Activated T-cell treated with anti-CD3 and anti-CD28 coated beads, Interleukin-2, amount 50 U/mL, for 24 hours (primary cell): ENCODE measurements at regions not wholly inside any gene's neighbourhood (a gene's known extent, or its start where the extent isn't known, plus 50 kb on each side); places are given as distances from the start of the nearest gene placed in this dataset.
"Not testable (repeated sequence)": the region's sequence is repeated elsewhere in the genome, so short reads cannot be mapped to it uniquely, and the experiment has no call there.

Source experiments
- DNase-seq: peaks from one replicate; pipeline ENCODE4 v3.0.0-alpha.2; 2020
- H3K27ac Mint-ChIP-seq: 2 replicates; pipeline ENCODE4 v1.8.0; 2020; ENCODE audit warnings: mild to moderate bottlenecking, mixed read lengths
- H3K27me3 Mint-ChIP-seq: 2 replicates; pipeline ENCODE4 v1.8.0; 2020; ENCODE audit warnings: mixed read lengths
- H3K36me3 Mint-ChIP-seq: 2 replicates; pipeline ENCODE4 v1.8.0; 2020; ENCODE audit warnings: low read depth, mixed read lengths
- H3K4me1 Mint-ChIP-seq: 2 replicates; pipeline ENCODE4 v1.8.0; 2020; ENCODE audit warnings: low read depth, mixed read lengths
- H3K4me3 Mint-ChIP-seq: 2 replicates; pipeline ENCODE4 v1.8.0; 2020; ENCODE audit warnings: mild to moderate bottlenecking, moderate library complexity, mixed read lengths
- H3K9me3 Mint-ChIP-seq: 2 replicates; pipeline ENCODE4 v1.8.0; 2020; ENCODE audit warnings: mixed read lengths

GRCh38 chrX:45800746-45801453 is 600.2 kb upstream of the DIPK2B start:
- not testable (repeated sequence) for DNase-seq, H3K9me3 Mint-ChIP-seq
- Mint-ChIP-seq H3K4me1 (peaks cover 85% of the 10 kb centered on the region), H3K4me3 (peak overlapping the region; percentile 66), H3K27me3 (peaks cover 34% of the 10 kb centered on the region), H3K36me3 (peaks cover 73% of the 10 kb centered on the region), H3K27ac (peak overlapping the region; percentile 87)

GRCh38 chrX:45799576-45799975 is 598.9 kb upstream of the DIPK2B start:
- Mint-ChIP-seq H3K27ac (peak overlapping the region; percentile 76), H3K4me1 (peaks cover 88% of the 10 kb centered on the region), H3K9me3 (no peaks in the 10 kb centered on the region), H3K36me3 (peaks cover 75% of the 10 kb centered on the region), H3K27me3 (peaks cover 40% of the 10 kb centered on the region), H3K4me3 (peak overlapping the region; percentile 3)
- no peak for DNase-seq

DNA sequence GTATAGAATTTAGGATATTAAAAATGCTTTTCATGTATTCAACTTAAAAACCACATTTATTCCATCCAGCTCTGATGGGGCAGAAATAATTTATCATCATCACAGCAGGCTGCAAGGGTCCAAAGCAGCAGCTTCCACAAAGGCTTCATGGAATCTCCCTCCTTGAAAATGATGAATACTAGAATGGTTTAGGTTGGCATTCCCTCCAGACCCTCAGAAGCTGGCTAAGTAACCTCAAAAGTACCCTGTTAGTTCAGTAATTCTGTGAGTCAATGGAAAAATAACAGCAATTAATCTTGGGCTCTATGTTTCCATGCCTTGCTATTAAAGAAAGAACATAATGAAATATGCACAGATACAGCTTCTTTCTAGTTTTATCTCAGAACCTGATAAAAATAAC is 594.9 kb upstream of the DIPK2B start:
- Mint-ChIP-seq H3K27ac (no peak overlapping the region), H3K27me3 (peaks cover 58% of the 10 kb centered on the region), H3K4me3 (no peak overlapping the region), H3K9me3 (no peaks in the 10 kb centered on the region), H3K36me3 (peaks cover 84% of the 10 kb centered on the region), H3K4me1 (peaks cover 79% of the 10 kb centered on the region)
- no peak for DNase-seq

DNA sequence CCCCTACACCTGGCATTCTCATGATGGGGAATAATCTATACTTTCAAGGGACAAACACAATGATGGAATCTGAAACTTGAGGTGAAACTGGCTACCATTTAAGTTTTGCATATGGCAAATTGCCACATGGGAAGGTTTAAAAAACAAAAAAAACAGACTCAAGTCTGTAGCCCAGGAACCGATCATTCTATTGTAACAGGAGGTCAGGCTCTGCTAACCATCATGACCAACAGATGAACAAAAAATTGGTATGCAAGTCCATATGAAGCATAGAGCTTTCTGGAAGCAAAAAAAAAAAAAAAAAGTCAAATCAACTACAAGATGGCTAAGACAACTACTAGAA is 594.3 kb upstream of the DIPK2B start:
- H3K4me3 Mint-ChIP-seq: no peak overlapping the region
- H3K9me3 Mint-ChIP-seq: no peaks in the 10 kb centered on the region
- H3K4me1 Mint-ChIP-seq: peaks cover 82% of the 10 kb centered on the region
- H3K27me3 Mint-ChIP-seq: peaks cover 62% of the 10 kb centered on the region
- H3K27ac Mint-ChIP-seq: peak overlapping the region; percentile 81
- H3K36me3 Mint-ChIP-seq: peaks cover 88% of the 10 kb centered on the region
- DNase-seq: no peak

- Mint-ChIP-seq H3K4me3 (no peak overlapping the region), H3K9me3 (no peaks in the 10 kb centered on the region), H3K4me1 (peaks cover 81% of the 10 kb centered on the region), H3K27ac (peak overlapping the region; percentile 81), H3K27me3 (peaks cover 62% of the 10 kb centered on the region), H3K36me3 (peaks cover 88% of the 10 kb centered on the region)
- DNase-seq: no peak
Observed at GRCh38 chrX:45794323-45794994, 593.8 kb upstream of the DIPK2B start.

DNA sequence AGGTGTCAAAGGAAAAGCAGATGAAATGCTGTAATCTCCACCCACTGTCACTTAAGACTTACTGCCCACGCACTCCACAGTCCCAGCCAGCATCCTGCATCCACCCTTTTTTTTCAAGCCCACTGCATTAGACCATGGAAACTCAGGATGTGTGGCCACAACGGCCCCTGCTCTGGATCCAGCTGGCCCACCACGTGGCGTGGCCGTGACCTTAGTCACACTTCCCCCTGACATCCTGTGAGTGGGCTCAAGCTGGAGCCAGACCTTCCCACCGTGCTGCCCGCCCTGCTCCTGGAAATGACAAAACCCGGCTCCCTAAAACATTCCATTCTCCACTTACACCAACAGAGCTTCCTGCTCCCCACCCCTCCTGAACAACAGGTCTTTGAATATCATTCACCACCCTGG is 588.3 kb upstream of the DIPK2B start:
- Mint-ChIP-seq H3K9me3 (no peaks in the 10 kb centered on the region), H3K4me1 (peaks cover 69% of the 10 kb centered on the region), H3K4me3 (peak overlapping the region; percentile 23), H3K27ac (peak overlapping the region; percentile 76), H3K27me3 (peaks cover 52% of the 10 kb centered on the region), H3K36me3 (peaks cover 81% of the 10 kb centered on the region)
- no peak for DNase-seq

- Mint-ChIP-seq H3K9me3 (no peaks in the 10 kb centered on the region), H3K4me1 (peaks cover 65% of the 10 kb centered on the region), H3K27me3 (peaks cover 49% of the 10 kb centered on the region), H3K4me3 (no peak overlapping the region), H3K27ac (peak overlapping the region; percentile 76), H3K36me3 (peaks cover 79% of the 10 kb centered on the region)
- no peak for DNase-seq
Observed at GRCh38 chrX:45788315-45788714, 587.6 kb upstream of the DIPK2B start.

DNA sequence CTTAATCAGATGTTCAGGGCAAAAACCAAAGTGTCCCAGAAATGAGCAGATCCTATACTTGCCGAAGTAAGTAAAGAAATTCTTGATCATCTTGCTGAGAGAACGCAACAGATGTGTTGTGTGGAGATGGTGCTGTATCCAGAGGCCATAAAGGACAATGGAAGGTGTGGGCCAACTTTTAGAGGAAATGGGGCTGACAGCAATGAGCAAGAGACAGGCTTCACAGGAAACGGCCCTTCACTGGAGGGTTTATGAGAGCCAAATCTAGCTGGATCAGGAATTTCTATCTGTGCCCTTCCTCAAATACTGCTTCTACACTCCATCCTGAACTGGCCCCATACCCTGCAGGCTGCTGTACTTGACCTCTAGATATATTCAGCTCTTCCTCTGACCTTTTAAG is 583.9 kb upstream of the DIPK2B start:
- Mint-ChIP-seq H3K36me3 (peaks cover 74% of the 10 kb centered on the region), H3K9me3 (no peaks in the 10 kb centered on the region), H3K4me3 (no peak overlapping the region), H3K27ac (peak overlapping the region; percentile 20), H3K4me1 (peaks cover 62% of the 10 kb centered on the region), H3K27me3 (peaks cover 36% of the 10 kb centered on the region)
- no peak for DNase-seq

DNA sequence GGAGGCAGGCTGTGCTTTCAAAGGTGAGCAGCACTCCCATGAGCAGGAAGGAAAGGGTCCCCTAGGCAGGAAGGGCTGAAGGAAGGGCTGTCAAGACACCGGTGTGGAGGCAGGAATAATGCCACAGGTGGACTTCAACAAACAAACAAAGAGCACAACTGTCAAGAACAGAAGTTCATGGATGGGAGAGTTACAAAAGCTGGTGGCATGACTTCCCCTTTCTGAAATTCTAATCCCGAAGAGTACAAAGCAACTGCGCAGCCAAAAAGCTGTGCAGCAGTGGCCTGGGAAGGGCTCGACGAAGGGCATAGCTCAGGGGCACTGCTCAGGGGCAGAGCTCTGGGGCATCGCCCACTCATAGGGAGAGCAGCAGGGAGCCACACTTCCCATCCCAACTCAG is 582.3 kb upstream of the DIPK2B start:
- no peak overlapping the region for H3K27ac Mint-ChIP-seq
- no peak overlapping the region for H3K4me3 Mint-ChIP-seq
- H3K27me3 Mint-ChIP-seq: peaks cover 33% of the 10 kb centered on the region
- H3K4me1 Mint-ChIP-seq: peaks cover 62% of the 10 kb centered on the region
- H3K9me3 Mint-ChIP-seq: no peaks in the 10 kb centered on the region
- H3K36me3 Mint-ChIP-seq: peaks cover 73% of the 10 kb centered on the region
- no peak for DNase-seq

DNA sequence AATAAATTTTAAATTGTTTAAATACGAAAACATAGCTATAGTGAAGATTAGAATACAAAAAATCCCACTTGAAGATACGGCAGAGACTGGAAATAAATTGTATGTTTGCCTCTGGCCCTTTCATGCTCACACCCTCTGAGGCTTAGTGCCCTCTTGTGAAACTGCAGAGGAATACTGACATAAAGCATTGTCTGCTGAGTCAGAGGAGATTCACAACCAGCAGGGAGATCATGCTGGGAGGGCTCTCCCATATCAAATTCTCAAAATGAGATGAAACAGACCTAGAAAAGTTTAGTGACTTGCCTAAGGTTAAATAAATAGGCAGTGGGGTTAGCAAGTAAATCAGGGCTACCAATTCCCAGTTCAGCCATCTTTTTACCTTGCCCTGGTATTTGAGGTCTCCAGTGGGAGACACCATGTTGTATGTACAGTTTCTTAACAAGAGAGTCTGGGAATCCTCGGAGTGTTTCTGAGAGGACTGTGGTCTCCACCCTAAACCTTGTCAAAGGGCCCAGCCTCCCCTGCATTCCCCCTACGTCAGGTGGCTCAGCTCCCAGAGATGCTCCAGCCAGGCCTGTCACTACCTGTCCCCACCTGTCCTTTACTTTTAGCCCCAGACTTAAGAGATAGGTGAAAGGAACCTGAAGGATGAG is 581.4 kb upstream of the DIPK2B start:
- H3K9me3 Mint-ChIP-seq: no peaks in the 10 kb centered on the region
- peak overlapping the region; percentile 42 for H3K27ac Mint-ChIP-seq
- no peak for DNase-seq
- H3K36me3 Mint-ChIP-seq: peaks cover 75% of the 10 kb centered on the region
- H3K4me3 Mint-ChIP-seq: no peak overlapping the region
- H3K4me1 Mint-ChIP-seq: peaks cover 63% of the 10 kb centered on the region
- H3K27me3 Mint-ChIP-seq: peaks cover 28% of the 10 kb centered on the region

GRCh38 chrX:45778616-45779015 is 577.9 kb upstream of the DIPK2B start:
- Mint-ChIP-seq H3K9me3 (no peaks in the 10 kb centered on the region), H3K27me3 (peaks cover 40% of the 10 kb centered on the region), H3K27ac (no peak overlapping the region), H3K4me3 (no peak overlapping the region), H3K36me3 (peaks cover 75% of the 10 kb centered on the region), H3K4me1 (peaks cover 79% of the 10 kb centered on the region)
- DNase-seq: no peak

DNA sequence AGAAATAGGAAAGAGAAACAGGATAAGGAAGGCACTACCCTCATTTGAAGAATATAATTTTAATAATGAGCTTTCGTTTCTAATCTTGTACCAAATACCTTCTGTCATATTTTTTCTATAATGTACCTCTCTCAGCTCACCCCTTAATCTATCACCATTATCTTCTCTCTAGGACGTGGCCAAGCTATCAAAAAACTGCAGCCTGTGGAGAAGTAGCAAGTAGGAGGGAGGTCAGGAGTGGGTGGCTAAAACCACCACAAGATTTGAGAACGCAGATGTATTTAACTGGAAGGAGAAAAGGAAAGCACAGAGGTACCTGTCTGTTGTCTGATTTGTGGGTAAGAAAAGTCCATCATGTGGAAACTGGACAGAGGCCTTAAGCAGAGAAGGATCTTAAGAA is 576.7 kb upstream of the DIPK2B start:
- no peaks in the 10 kb centered on the region for H3K9me3 Mint-ChIP-seq
- H3K4me3 Mint-ChIP-seq: no peak overlapping the region
- peaks cover 47% of the 10 kb centered on the region for H3K27me3 Mint-ChIP-seq
- DNase-seq: no peak
- H3K4me1 Mint-ChIP-seq: peaks cover 80% of the 10 kb centered on the region
- peaks cover 77% of the 10 kb centered on the region for H3K36me3 Mint-ChIP-seq
- H3K27ac Mint-ChIP-seq: peak overlapping the region; percentile 57

DNA sequence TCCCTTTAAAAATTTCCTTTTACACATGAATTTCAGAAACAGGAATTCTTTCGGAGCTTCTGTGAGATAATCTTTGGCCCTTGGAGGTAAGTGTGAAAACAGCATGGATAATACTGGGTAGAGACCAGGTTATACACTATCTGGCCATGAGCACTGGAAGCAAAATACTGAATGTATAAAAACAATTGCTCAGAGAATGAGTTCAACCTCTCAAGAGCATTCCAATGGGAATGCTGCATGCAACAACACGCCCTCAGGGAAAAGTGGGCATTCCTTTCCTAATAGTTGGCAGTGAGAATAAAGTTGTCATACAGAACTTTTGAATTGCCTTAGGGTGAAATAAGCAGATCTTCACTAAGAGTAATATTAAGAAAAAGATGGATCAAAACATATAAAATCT is 574.8 kb upstream of the DIPK2B start:
- peak overlapping the region; percentile 3 for H3K4me3 Mint-ChIP-seq
- peaks cover 82% of the 10 kb centered on the region for H3K36me3 Mint-ChIP-seq
- H3K9me3 Mint-ChIP-seq: no peaks in the 10 kb centered on the region
- peaks cover 88% of the 10 kb centered on the region for H3K4me1 Mint-ChIP-seq
- peak overlapping the region; percentile 78 for H3K27ac Mint-ChIP-seq
- peaks cover 54% of the 10 kb centered on the region for H3K27me3 Mint-ChIP-seq
- no peak for DNase-seq

- DNase-seq: no peak
- Mint-ChIP-seq H3K9me3 (no peaks in the 10 kb centered on the region), H3K4me1 (peaks cover 85% of the 10 kb centered on the region), H3K36me3 (peaks cover 80% of the 10 kb centered on the region), H3K27ac (peak overlapping the region; percentile 78), H3K4me3 (no peak overlapping the region), H3K27me3 (peaks cover 53% of the 10 kb centered on the region)
Observed at GRCh38 chrX:45774961-45775360, 574.3 kb upstream of the DIPK2B start.

- H3K4me1 Mint-ChIP-seq: peaks cover 71% of the 10 kb centered on the region
- H3K27ac Mint-ChIP-seq: peak overlapping the region; percentile 91
- no peak overlapping the region for H3K4me3 Mint-ChIP-seq
- H3K9me3 Mint-ChIP-seq: no peaks in the 10 kb centered on the region
- peaks cover 80% of the 10 kb centered on the region for H3K36me3 Mint-ChIP-seq
- peaks cover 53% of the 10 kb centered on the region for H3K27me3 Mint-ChIP-seq
- no peak for DNase-seq
Observed at GRCh38 chrX:45773572-45773971, 572.9 kb upstream of the DIPK2B start.
